ENCODE measurements at regions not wholly inside any gene's neighbourhood (a gene's known extent, or its start where the extent isn't known, plus 50 kb on each side); places are given as distances from the start of the nearest gene placed in this dataset.

DNA sequence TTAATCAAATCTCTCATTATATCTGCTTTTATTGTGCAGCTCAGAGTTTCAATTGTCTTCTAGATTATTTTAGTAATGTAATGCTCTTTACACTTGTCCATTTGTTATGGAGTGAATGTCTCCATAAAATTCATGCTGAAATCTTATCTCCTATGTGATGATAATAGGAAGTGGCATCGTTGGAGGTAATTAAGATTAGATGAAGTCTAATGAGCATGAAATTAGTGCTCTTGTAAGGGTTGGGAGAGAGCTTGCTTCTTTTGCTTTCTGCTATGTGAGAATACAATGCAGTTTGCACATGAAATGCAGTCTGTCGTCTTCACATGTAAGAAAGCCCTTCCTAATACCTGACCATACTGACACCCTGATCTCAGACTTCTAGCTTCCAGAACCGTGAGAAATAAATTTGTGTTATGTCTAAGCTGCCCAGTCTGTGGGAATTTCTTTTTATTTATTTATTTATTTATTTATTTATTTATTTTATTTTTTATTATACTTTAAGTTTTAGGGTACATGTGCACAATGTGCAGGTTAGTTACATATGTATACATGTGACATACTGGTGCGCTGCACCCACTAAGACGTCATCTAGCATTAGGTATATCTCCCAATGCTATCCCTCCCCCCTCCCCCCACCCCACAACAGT lies 1399.2 kb upstream of the CDH6 start:
- Histone ChIP-seq H3K36me3 (no peaks in the 10 kb centered on the region), H3K27ac (replicated peaks in 1 of 4) (no peak overlapping the region), H3K9me3 (no peaks in the 10 kb centered on the region), H3K27me3 (no peaks in the 10 kb centered on the region), H3K4me1 (no peaks in the 10 kb centered on the region), H3K4me3 (no peak overlapping the region)
- TF ChIP-seq POLR2AphosphoS5 (IDR thresholded peaks at IDR 0.05) (no peak), POLR2A (IDR thresholded peaks at IDR 0.05; ENCODE audit: low read depth) (no peak)
- TF ChIP-seq, protein P1, sequence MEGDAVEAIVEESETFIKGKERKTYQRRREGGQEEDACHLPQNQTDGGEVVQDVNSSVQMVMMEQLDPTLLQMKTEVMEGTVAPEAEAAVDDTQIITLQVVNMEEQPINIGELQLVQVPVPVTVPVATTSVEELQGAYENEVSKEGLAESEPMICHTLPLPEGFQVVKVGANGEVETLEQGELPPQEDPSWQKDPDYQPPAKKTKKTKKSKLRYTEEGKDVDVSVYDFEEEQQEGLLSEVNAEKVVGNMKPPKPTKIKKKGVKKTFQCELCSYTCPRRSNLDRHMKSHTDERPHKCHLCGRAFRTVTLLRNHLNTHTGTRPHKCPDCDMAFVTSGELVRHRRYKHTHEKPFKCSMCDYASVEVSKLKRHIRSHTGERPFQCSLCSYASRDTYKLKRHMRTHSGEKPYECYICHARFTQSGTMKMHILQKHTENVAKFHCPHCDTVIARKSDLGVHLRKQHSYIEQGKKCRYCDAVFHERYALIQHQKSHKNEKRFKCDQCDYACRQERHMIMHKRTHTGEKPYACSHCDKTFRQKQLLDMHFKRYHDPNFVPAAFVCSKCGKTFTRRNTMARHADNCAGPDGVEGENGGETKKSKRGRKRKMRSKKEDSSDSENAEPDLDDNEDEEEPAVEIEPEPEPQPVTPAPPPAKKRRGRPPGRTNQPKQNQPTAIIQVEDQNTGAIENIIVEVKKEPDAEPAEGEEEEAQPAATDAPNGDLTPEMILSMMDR (IDR thresholded peaks at IDR 0.05), result no peak
- WGBS, result 56% methylated on average over 5 of the region's 5 CpGs
- no peak for DNase-seq (ENCODE audit: extremely low spot score)
- intact Hi-C loops (cut with DNase I), result no loop called here

DNA sequence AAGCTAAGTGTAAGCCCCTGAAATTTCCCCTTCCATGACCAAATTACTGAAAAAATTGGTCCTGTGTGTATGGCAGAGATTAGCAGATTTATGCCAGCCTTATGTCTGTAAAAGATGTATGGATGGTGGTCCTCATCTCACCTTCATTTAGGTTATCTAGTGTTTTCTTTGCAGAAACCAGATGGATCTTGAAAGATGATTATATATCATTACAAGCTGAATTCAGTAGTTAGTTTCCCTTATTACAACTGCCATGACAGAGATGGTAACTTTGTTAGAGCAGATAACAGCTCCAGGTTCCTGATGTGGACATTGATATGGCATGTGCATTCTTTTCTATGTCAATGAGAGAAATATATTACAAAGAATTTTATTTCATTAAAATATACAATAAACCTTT lies 1403.2 kb upstream of the CDH6 start:
- intact Hi-C loops (cut with DNase I), result no loop called here
- TF ChIP-seq POLR2AphosphoS5 (IDR thresholded peaks at IDR 0.05) (no peak), POLR2A (IDR thresholded peaks at IDR 0.05; ENCODE audit: low read depth) (no peak), EP300 (IDR thresholded peaks at IDR 0.05) (no peak)
- TF ChIP-seq, protein P1 (IDR thresholded peaks at IDR 0.05), result no peak
- no peaks in the 10 kb centered on the region for H3K9me3 ChIP-seq

DNA sequence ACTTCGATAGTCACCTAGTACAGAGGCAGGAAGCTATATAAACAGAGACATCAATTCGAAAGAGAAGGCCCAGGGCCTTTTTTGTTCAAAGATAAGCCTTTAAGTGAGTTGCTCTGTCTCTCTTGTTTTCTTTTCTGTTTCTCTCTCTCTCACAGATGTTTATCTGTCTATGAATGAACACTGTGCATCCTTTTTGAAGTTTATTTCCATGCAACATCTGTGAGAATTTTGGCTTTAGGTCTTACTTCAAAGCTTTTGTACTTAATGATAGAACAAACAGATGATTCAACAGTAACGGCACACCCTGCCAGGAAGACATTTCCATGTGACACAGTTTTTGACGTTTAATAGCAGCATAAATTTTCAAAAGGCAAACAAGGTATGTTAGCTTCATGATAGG lies 1413.1 kb upstream of the CDH6 start:
- no peaks in the 10 kb centered on the region for H3K27me3 ChIP-seq
- DNase-seq (ENCODE audit: extremely low spot score), result no peak
- WGBS, result 50% methylated on average over 4 of the region's 4 CpGs
- intact Hi-C loops (cut with DNase I), result no loop called here
- TF ChIP-seq, protein P1 (IDR thresholded peaks at IDR 0.05), result no peak
- no peaks in the 10 kb centered on the region for H3K36me3 ChIP-seq
- H3K4me3 ChIP-seq, result no peak overlapping the region
- H3K27ac ChIP-seq (replicated peaks in 1 of 4), result no peak overlapping the region
- no peaks in the 10 kb centered on the region for H3K4me1 ChIP-seq
- H3K9me3 ChIP-seq, result no peaks in the 10 kb centered on the region

More for the DNA sequence above, 1403.2 kb upstream of the CDH6 start:
- no peaks in the 10 kb centered on the region for H3K4me1 ChIP-seq
- DNase-seq (ENCODE audit: extremely low spot score), result no peak
- no peaks in the 10 kb centered on the region for H3K36me3 ChIP-seq
- no peak overlapping the region for H3K27ac ChIP-seq (replicated peaks in 1 of 4)
- H3K4me3 ChIP-seq, result no peak overlapping the region
- H3K27me3 ChIP-seq, result no peaks in the 10 kb centered on the region

DNA sequence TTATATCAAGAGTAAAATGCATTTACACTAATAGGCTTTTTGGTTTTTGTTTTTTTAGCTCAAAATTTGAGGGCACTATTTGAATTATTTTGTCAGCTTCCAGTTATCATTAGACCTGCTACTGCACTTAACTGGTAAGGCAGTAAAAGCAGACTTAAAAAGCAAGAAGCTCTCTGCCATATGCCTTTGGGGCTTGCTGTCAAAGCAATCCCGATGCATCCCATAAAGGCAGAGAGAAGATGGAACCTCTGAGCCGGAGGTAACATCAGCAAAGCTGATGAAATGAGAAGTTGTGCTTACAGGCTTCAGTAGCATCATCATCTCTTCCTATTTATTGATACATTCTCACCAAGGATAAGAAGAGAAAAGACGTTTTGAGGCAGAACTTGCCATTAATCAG lies 1414.3 kb upstream of the CDH6 start:
- 66% methylated on average over 3 of the region's 3 CpGs for WGBS
- no peak overlapping the region for H3K27ac ChIP-seq (replicated peaks in 1 of 4)
- H3K36me3 ChIP-seq, result no peaks in the 10 kb centered on the region
- TF ChIP-seq EP300 (IDR thresholded peaks at IDR 0.05), result no peak
- no peaks in the 10 kb centered on the region for H3K27me3 ChIP-seq
- H3K9me3 ChIP-seq, result no peaks in the 10 kb centered on the region
- no peak overlapping the region for H3K4me3 ChIP-seq
- intact Hi-C loops (cut with DNase I), result no loop called here
- DNase-seq (ENCODE audit: extremely low spot score), result no peak
- H3K4me1 ChIP-seq, result no peaks in the 10 kb centered on the region

DNA sequence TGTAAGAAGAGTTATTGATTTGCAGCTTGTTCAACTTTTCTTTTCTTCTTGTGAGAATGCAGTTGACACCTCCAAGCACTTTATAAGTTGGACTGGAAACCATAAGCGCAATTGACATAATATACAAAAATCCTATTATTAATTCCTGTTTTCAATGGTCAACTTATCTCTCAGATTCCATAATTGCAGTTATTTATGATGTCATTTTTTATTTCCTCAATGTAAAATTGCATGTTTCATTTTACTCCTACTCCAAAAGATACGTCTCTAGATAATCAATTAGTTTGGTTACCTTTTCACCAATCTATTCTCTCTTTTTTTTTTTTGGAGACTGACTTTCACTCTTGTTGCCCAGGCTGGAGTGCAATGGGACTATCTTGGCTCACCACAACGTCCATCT lies 1416.1 kb upstream of the CDH6 start:
- no peaks in the 10 kb centered on the region for H3K36me3 ChIP-seq
- no peaks in the 10 kb centered on the region for H3K9me3 ChIP-seq
- TF ChIP-seq EP300 (IDR thresholded peaks at IDR 0.05) (no peak), POLR2AphosphoS5 (IDR thresholded peaks at IDR 0.05) (no peak), POLR2A (IDR thresholded peaks at IDR 0.05; ENCODE audit: low read depth) (no peak)
- TF ChIP-seq, protein P1 (IDR thresholded peaks at IDR 0.05), result no peak
- no peak overlapping the region for H3K4me3 ChIP-seq
- no peak for DNase-seq (ENCODE audit: extremely low spot score)
- intact Hi-C loops (cut with DNase I), result no loop called here
- no peaks in the 10 kb centered on the region for H3K4me1 ChIP-seq
- WGBS, result 77% methylated on average over 3 of the region's 3 CpGs
- H3K27ac ChIP-seq (replicated peaks in 1 of 4), result no peak overlapping the region
- no peaks in the 10 kb centered on the region for H3K27me3 ChIP-seq
